ENCODE measurements at regions not wholly inside any gene's neighbourhood (a gene's known extent, or its start where the extent isn't known, plus 50 kb on each side); places are given as distances from the start of the nearest gene placed in this dataset.

- FAIRE-seq: no peak
These were observed 153.2 kb upstream of the FBXL7 start for GRCh38 chr5:15346738-15347137.

GRCh38 chr5:15344954-15345353 lies 155.0 kb upstream of the FBXL7 start:
- TF ChIP-seq CTCF (IDR thresholded peaks at IDR 0.05; ENCODE audit: insufficient read depth, missing control alignments): no peak
- DNase-seq (ENCODE audit: insufficient read length, low spot score) (no peak), FAIRE-seq (no peak)

More at GRCh38 chr5:15346738-15347137, 153.2 kb upstream of the FBXL7 start:
- no peak for TF ChIP-seq CTCF (IDR thresholded peaks at IDR 0.05; ENCODE audit: insufficient read depth, missing control alignments)
- no peak for DNase-seq (ENCODE audit: insufficient read length, low spot score)

GRCh38 chr5:15338546-15338945 lies 161.4 kb upstream of the FBXL7 start:
- TF ChIP-seq CTCF (IDR thresholded peaks at IDR 0.05; ENCODE audit: insufficient read depth, missing control alignments): no peak
- no peak for DNase-seq (ENCODE audit: insufficient read length, low spot score)
- FAIRE-seq: no peak

- FAIRE-seq: no peak
- no peak for TF ChIP-seq CTCF (IDR thresholded peaks at IDR 0.05; ENCODE audit: insufficient read depth, missing control alignments)
- no peak for DNase-seq (ENCODE audit: insufficient read length, low spot score)
These were observed 165.3 kb upstream of the FBXL7 start for GRCh38 chr5:15334551-15335266.

- no peak for DNase-seq (ENCODE audit: insufficient read length, low spot score)
- no peak for TF ChIP-seq CTCF (IDR thresholded peaks at IDR 0.05; ENCODE audit: insufficient read depth, missing control alignments)
- FAIRE-seq: no peak
These were observed 166.9 kb upstream of the FBXL7 start for GRCh38 chr5:15333091-15333490.

- TF ChIP-seq CTCF (IDR thresholded peaks at IDR 0.05; ENCODE audit: insufficient read depth, missing control alignments): no peak
- FAIRE-seq (no peak), DNase-seq (ENCODE audit: insufficient read length, low spot score) (no peak)
These were observed 173.0 kb upstream of the FBXL7 start for GRCh38 chr5:15326932-15327331.

- FAIRE-seq: no peak
- TF ChIP-seq CTCF (IDR thresholded peaks at IDR 0.05; ENCODE audit: insufficient read depth, missing control alignments): no peak
- DNase-seq (ENCODE audit: insufficient read length, low spot score): no peak
These were observed 173.5 kb upstream of the FBXL7 start for GRCh38 chr5:15326471-15326870.
